Activated CD8-positive, alpha-beta T cell treated with anti-CD3 and anti-CD28 coated beads for 36 hours (primary cell): ENCODE measurements at regions not wholly inside any gene's neighbourhood (a gene's known extent, or its start where the extent isn't known, plus 50 kb on each side); places are given as distances from the start of the nearest gene placed in this dataset.

ENCODE experiments used
- ATAC-seq: fragments of 200-7000 bp; cut with Tn5 transposase; one replicate; pipeline ENCODE4 v1.10.0; 2021; ENCODE audit warnings: mild to moderate bottlenecking, moderate library complexity
- CTCF ChIA-PET: fragments of 350-600 bp; sonication (Branson Sonifier 250); formaldehyde crosslinking; loops from one replicate; lab custom pipeline; 2021; ENCODE audit warnings: antibody characterized with exemption; lab: Charles Lee
- POLR2A ChIA-PET: fragments of 350-600 bp; sonication (Branson Sonifier 250); formaldehyde crosslinking; loops from one replicate; lab custom pipeline; 2021; ENCODE audit warnings: antibody characterized with exemption; lab: Charles Lee
- DNase-seq: peaks from one replicate; pipeline ENCODE4 v3.0.0-alpha.2; 2020
- H3K27ac Mint-ChIP-seq: one replicate; pipeline ENCODE4 v1.8.0; 2021; ENCODE audit warnings: mild to moderate bottlenecking, mixed read lengths
- H3K27me3 Mint-ChIP-seq: one replicate; pipeline ENCODE4 v1.8.0; 2021; ENCODE audit warnings: mixed read lengths
- H3K36me3 Mint-ChIP-seq: one replicate; pipeline ENCODE4 v1.8.0; 2021; ENCODE audit warnings: low read depth, mixed read lengths
- H3K4me1 Mint-ChIP-seq: one replicate; pipeline ENCODE4 v1.8.0; 2021; ENCODE audit warnings: low read depth, mixed read lengths
- H3K4me3 Mint-ChIP-seq: one replicate; pipeline ENCODE4 v1.8.0; 2021; ENCODE audit warnings: mild to moderate bottlenecking, moderate library complexity, mixed read lengths
- H3K9me3 Mint-ChIP-seq: one replicate; pipeline ENCODE4 v1.8.0; 2021; ENCODE audit warnings: mixed read lengths
- intact Hi-C: fragments of 100-400 bp; cut with micrococcal nuclease; formaldehyde crosslinking; loops from one replicate; pipeline ENCODE4 v1.10.0; 2022
- TF ChIP-seq, protein P1 (sequence below): fragments of 200-600 bp; IDR thresholded peaks from one replicate; pipeline ENCODE4 v1.8.0; 2022; ENCODE audit warnings: antibody characterized with exemption, mild to moderate bottlenecking

GRCh38 chr5:52564587-52564986 lies 223.1 kb upstream of the ITGA1 start:
- DNase-seq (no peak), ATAC-seq (no peak)
- Mint-ChIP-seq H3K4me3 (no peak overlapping the region), H3K9me3 (no peaks in the 10 kb centered on the region), H3K36me3 (no peaks in the 10 kb centered on the region), H3K27ac (no peak overlapping the region), H3K27me3 (peaks cover 5% of the 10 kb centered on the region), H3K4me1 (no peaks in the 10 kb centered on the region)
- ChIA-PET CTCF (no interaction called here), POLR2A (interaction anchor here (0.6 kb wide), 1 partner anchor 87 kb away, joined by 3 read pairs; no protein-coding TSS in a partner anchor)
- TF ChIP-seq, protein P1, sequence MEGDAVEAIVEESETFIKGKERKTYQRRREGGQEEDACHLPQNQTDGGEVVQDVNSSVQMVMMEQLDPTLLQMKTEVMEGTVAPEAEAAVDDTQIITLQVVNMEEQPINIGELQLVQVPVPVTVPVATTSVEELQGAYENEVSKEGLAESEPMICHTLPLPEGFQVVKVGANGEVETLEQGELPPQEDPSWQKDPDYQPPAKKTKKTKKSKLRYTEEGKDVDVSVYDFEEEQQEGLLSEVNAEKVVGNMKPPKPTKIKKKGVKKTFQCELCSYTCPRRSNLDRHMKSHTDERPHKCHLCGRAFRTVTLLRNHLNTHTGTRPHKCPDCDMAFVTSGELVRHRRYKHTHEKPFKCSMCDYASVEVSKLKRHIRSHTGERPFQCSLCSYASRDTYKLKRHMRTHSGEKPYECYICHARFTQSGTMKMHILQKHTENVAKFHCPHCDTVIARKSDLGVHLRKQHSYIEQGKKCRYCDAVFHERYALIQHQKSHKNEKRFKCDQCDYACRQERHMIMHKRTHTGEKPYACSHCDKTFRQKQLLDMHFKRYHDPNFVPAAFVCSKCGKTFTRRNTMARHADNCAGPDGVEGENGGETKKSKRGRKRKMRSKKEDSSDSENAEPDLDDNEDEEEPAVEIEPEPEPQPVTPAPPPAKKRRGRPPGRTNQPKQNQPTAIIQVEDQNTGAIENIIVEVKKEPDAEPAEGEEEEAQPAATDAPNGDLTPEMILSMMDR, result no peak
- intact Hi-C loops, result no loop called here

- CTCF ChIA-PET, result no interaction called here
- intact Hi-C loops, result no loop called here
- ATAC-seq (no peak), DNase-seq (no peak)
- H3K4me1 Mint-ChIP-seq, result no peaks in the 10 kb centered on the region
- no peak overlapping the region for H3K27ac Mint-ChIP-seq
- H3K36me3 Mint-ChIP-seq, result no peaks in the 10 kb centered on the region
- peaks cover 11% of the 10 kb centered on the region for H3K27me3 Mint-ChIP-seq
- POLR2A ChIA-PET, result no interaction called here
- no peaks in the 10 kb centered on the region for H3K9me3 Mint-ChIP-seq
- no peak overlapping the region for H3K4me3 Mint-ChIP-seq
- TF ChIP-seq, protein P1, result no peak
These were observed 210.2 kb upstream of the ITGA1 start for GRCh38 chr5:52577546-52577945.

GRCh38 chr5:52579391-52579790 lies 208.3 kb upstream of the ITGA1 start:
- intact Hi-C loops, result no loop called here
- no peak for DNase-seq
- no peaks in the 10 kb centered on the region for H3K36me3 Mint-ChIP-seq
- no peaks in the 10 kb centered on the region for H3K4me1 Mint-ChIP-seq
- ATAC-seq, result no peak
- no peak overlapping the region for H3K27ac Mint-ChIP-seq
- ChIA-PET POLR2A (no interaction called here), CTCF (no interaction called here)
- H3K27me3 Mint-ChIP-seq, result peaks cover 11% of the 10 kb centered on the region
- no peak overlapping the region for H3K4me3 Mint-ChIP-seq
- no peaks in the 10 kb centered on the region for H3K9me3 Mint-ChIP-seq
- TF ChIP-seq, protein P1, result no peak

- intact Hi-C loops, result no loop called here
- Mint-ChIP-seq H3K4me3 (no peak overlapping the region), H3K27ac (no peak overlapping the region), H3K27me3 (peaks cover 11% of the 10 kb centered on the region), H3K4me1 (no peaks in the 10 kb centered on the region), H3K9me3 (no peaks in the 10 kb centered on the region), H3K36me3 (no peaks in the 10 kb centered on the region)
- ChIA-PET CTCF (no interaction called here), POLR2A (interaction anchor here (1.2 kb wide), 1 partner anchor 22 kb away, joined by 4 read pairs; no protein-coding TSS in a partner anchor)
- DNase-seq, result no peak
- no peak for ATAC-seq
- TF ChIP-seq, protein P1, result no peak
These were observed 206.8 kb upstream of the ITGA1 start for GRCh38 chr5:52580921-52581320.

DNA sequence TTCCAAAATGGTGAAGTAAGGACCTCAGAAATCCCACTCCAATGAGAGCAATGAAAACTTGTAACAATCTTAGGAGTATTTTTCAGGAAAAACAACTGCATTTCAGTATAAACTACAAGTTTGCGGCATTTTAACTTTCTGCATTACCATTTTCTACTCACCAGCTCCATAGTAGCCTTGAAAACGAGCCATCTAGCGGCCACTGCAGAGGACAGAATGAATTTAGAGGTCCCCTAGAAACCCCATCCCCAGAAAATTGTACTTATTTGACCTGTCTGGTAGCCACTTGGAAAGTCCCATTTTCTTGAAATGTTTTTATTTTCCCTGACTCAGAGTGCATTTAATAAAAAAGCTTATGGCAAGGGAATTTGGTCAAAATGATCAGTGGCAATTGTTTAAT lies 205.4 kb upstream of the ITGA1 start:
- H3K36me3 Mint-ChIP-seq, result no peaks in the 10 kb centered on the region
- POLR2A ChIA-PET, result no interaction called here
- CTCF ChIA-PET, result no interaction called here
- intact Hi-C loops, result no loop called here
- no peaks in the 10 kb centered on the region for H3K4me1 Mint-ChIP-seq
- DNase-seq, result no peak
- H3K4me3 Mint-ChIP-seq, result no peak overlapping the region
- TF ChIP-seq, protein P1, result no peak
- ATAC-seq, result no peak
- H3K27me3 Mint-ChIP-seq, result peaks cover 11% of the 10 kb centered on the region
- no peak overlapping the region for H3K27ac Mint-ChIP-seq
- H3K9me3 Mint-ChIP-seq, result no peaks in the 10 kb centered on the region
